ENCODE measurements at regions not wholly inside any gene's neighbourhood (a gene's known extent, or its start where the extent isn't known, plus 50 kb on each side); places are given as distances from the start of the nearest gene placed in this dataset.
A peak's percentile ranks its signal among the peaks of the same experiment; 100 is the strongest.
"Not testable (repeated sequence)": the region's sequence is repeated elsewhere in the genome, so short reads cannot be mapped to it uniquely, and the experiment has no call there.

- DNase-seq (ENCODE audit: low read depth) = no peak
Measured at GRCh38 chr5:110248921-110249320, 477.6 kb downstream of the TMEM232 start.

GRCh38 chr5:110250355-110250754 lies 476.1 kb downstream of the TMEM232 start:
- DNase-seq (ENCODE audit: low read depth) = no peak

- DNase-seq (ENCODE audit: low read depth) = no peak
Measured at GRCh38 chr5:110250755-110251154, 475.7 kb downstream of the TMEM232 start.

GRCh38 chr5:110251366-110251765 lies 475.1 kb downstream of the TMEM232 start:
- DNase-seq (ENCODE audit: low read depth) = peak; percentile 23

- DNase-seq (ENCODE audit: low read depth) = no peak
Measured at GRCh38 chr5:110255194-110255593, 471.3 kb downstream of the TMEM232 start.

GRCh38 chr5:110256298-110256697 lies 470.2 kb downstream of the TMEM232 start:
- DNase-seq (ENCODE audit: low read depth) = no peak

GRCh38 chr5:110257971-110258370 lies 468.5 kb downstream of the TMEM232 start:
- DNase-seq (ENCODE audit: low read depth) = no peak

- DNase-seq (ENCODE audit: low read depth) = peak; percentile 82
Measured at GRCh38 chr5:110258460-110259216, 467.8 kb downstream of the TMEM232 start.

GRCh38 chr5:110262749-110263148 lies 463.7 kb downstream of the TMEM232 start:
- DNase-seq (ENCODE audit: low read depth) = no peak

GRCh38 chr5:110264661-110265060 lies 461.8 kb downstream of the TMEM232 start:
- DNase-seq (ENCODE audit: low read depth) = no peak

- no peak for DNase-seq (ENCODE audit: low read depth)
Measured at GRCh38 chr5:110265162-110265561, 461.3 kb downstream of the TMEM232 start.

- DNase-seq (ENCODE audit: low read depth) = no peak
Measured at GRCh38 chr5:110267714-110268113, 458.8 kb downstream of the TMEM232 start.

GRCh38 chr5:110268283-110268682 lies 458.2 kb downstream of the TMEM232 start:
- no peak for DNase-seq (ENCODE audit: low read depth)

- DNase-seq (ENCODE audit: low read depth) = no peak
Measured at GRCh38 chr5:110268985-110269384, 457.5 kb downstream of the TMEM232 start.

GRCh38 chr5:110269478-110270142 lies 456.9 kb downstream of the TMEM232 start:
- DNase-seq (ENCODE audit: low read depth) = no peak

- no peak for DNase-seq (ENCODE audit: low read depth)
Measured at GRCh38 chr5:110275878-110276277, 450.6 kb downstream of the TMEM232 start.

- DNase-seq (ENCODE audit: low read depth) = not testable (repeated sequence)
Measured at GRCh38 chr5:110278449-110278848, 448.0 kb downstream of the TMEM232 start.

GRCh38 chr5:110284121-110284520 lies 442.4 kb downstream of the TMEM232 start:
- not testable (repeated sequence) for DNase-seq (ENCODE audit: low read depth)

GRCh38 chr5:110288766-110289511 lies 437.5 kb downstream of the TMEM232 start:
- peak; percentile 97 for DNase-seq (ENCODE audit: low read depth)

GRCh38 chr5:110289512-110289810 lies 437.0 kb downstream of the TMEM232 start:
- no peak for DNase-seq (ENCODE audit: low read depth)

GRCh38 chr5:110290542-110290941 lies 435.9 kb downstream of the TMEM232 start:
- no peak for DNase-seq (ENCODE audit: low read depth)

- DNase-seq (ENCODE audit: low read depth) = no peak
Measured at GRCh38 chr5:110294281-110294680, 432.2 kb downstream of the TMEM232 start.
